Aorta (tissue), 5 donors: ENCODE measurements at regions not wholly inside any gene's neighbourhood (a gene's known extent, or its start where the extent isn't known, plus 50 kb on each side); places are given as distances from the start of the nearest gene placed in this dataset.

ENCODE experiments used
- ATAC-seq: fragments of 200-7000 bp; cut with Tn5 transposase; one replicate; pipeline ENCODE4 v1.9.1; 2022; ENCODE audit warnings: moderate library complexity; ENCODE audit not compliant: low FRiP score
- DNase-seq, 2 donors: peaks; one replicate each; pipeline ENCODE4 v3.0.0-alpha.2; 2020
- H3K27ac ChIP-seq, 2 donors: one replicate each; pipeline ENCODE4 v1.5.1; 2013; ENCODE audit warnings: low read length in 2 of 2, mild to moderate bottlenecking in 2 of 2, moderate library complexity in 2 of 2, control low read depth in 1 of 2, inconsistent platforms in 1 of 2, low read depth in 1 of 2
- H3K27me3 ChIP-seq, 2 donors: one replicate each; pipeline ENCODE4 v1.6.1; 2013; ENCODE audit warnings: control low read depth in 1 of 2, low read length in 1 of 2, mild to moderate bottlenecking in 1 of 2, moderate library complexity in 1 of 2; ENCODE audit not compliant: insufficient read depth in 2 of 2, control insufficient read depth in 1 of 2
- H3K36me3 ChIP-seq, 2 donors: one replicate each; pipeline ENCODE4 v1.6.1; 2013; ENCODE audit warnings: control low read depth in 1 of 2, low read length in 1 of 2, mild to moderate bottlenecking in 1 of 2; ENCODE audit not compliant: insufficient read depth in 2 of 2, control insufficient read depth in 1 of 2
- H3K4me1 ChIP-seq, 2 donors: one replicate each; pipeline ENCODE4 v1.6.1; 2013; ENCODE audit warnings: low read length in 2 of 2, control low read depth in 1 of 2, mild to moderate bottlenecking in 1 of 2, moderate library complexity in 1 of 2; ENCODE audit not compliant: insufficient read depth in 2 of 2, control insufficient read depth in 1 of 2
- H3K4me3 ChIP-seq, 2 donors: one replicate each; pipeline ENCODE4 v1.5.1; 2013; ENCODE audit warnings: low read length in 2 of 2, control low read depth in 1 of 2, mild to moderate bottlenecking in 1 of 2
- H3K9me3 ChIP-seq: one replicate; pipeline ENCODE4 v1.6.1; 2013; ENCODE audit warnings: mild to moderate bottlenecking, low read length; ENCODE audit not compliant: control insufficient read depth
- WGBS, 2 donors: extraction: QIAGEN DNeasy Blood & Tissue Kit; methylation state at CpG; one replicate each; pipeline ENCODE4 v1.1.7; 2013; 5-methylcytosine and 5-hydroxymethylcytosine counted together
- intact Hi-C, 2 donors: fragments of 100-400 bp; cut with DNase I; formaldehyde crosslinking; loops; one replicate each; pipeline versions ENCODE4 v1.14.2 to v1.15.0; 2022
- donor health status: healthy with polysubstance abuse.
- donor health status: Bipolar disorder and iron deficiency.
- donor health status: DM: no; HTN: no; CAD: no.
- donor health status: DM: no; HTN: no; CAD: no.
- donor health status: DM: yes; HTN: yes; CAD: no.

DNA sequence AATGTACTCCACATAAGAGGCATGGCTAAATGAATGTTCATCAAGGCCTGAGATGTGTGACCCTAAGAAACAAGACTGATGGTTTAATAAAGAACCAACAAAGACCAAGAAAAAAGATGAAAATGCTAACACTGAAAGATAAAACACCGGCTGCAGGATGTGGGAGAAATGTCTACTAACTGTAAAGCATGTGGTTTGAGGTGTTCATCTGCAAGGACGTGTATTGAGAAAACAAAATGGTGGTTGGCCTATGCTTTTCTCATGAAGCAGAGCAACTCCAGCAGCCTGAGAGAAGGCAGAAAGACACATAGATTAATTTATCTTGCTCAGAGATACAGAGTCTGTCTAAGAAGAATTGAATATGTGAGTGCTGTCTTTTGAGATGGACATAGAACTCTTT, 109.3 kb downstream of the KDR start:
- 69 to 73% methylated on average over 2 of the region's 2 CpGs for WGBS, 2 donors
- no peak overlapping the region for H3K27ac ChIP-seq
- intact Hi-C loops, result loop anchor here in 1 of 2 donors (10.0 kb wide), 1 partner anchor 109 kb away; the partner anchor contains the start of gene KDR

DNA sequence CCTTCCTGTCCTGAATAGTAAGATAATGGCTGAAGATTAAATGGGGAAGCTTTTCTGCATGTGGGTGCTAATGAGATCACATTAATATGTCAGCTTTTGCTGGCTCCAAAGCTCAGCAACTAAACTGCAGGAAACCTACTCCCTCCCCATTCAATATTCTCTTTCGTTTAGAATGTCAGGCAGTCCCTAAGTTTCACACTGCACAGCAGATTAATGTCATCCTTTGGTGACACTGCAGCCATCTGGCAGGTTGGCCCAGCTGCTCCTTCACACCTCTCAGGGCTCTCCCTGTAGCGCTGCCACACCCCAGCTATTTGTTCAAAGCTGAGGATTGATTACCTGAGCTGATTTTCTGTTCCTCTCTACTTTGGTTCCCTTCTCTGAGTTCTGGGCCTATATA, 110.5 kb downstream of the KDR start:
- DNase-seq (no peak), ATAC-seq (no peak)
- Histone ChIP-seq H3K36me3 (peaks cover 0 to 2% of the 10 kb centered on the region in 2 donors), H3K4me1 (no peaks in the 10 kb centered on the region), H3K9me3 (no peaks in the 10 kb centered on the region), H3K27ac (no peak overlapping the region), H3K4me3 (no peak overlapping the region), H3K27me3 (no peaks in the 10 kb centered on the region)
- intact Hi-C loops, result loop anchor here in 1 of 2 donors (10.0 kb wide), 1 partner anchor 110 kb away; the partner anchor contains the start of gene KDR
- 35 to 50% methylated on average over 2 of the region's 2 CpGs for WGBS, 2 donors

More for the DNA sequence above, 109.3 kb downstream of the KDR start:
- Histone ChIP-seq H3K36me3 (peaks cover 0 to 2% of the 10 kb centered on the region in 2 donors), H3K27me3 (no peaks in the 10 kb centered on the region), H3K4me3 (no peak overlapping the region), H3K4me1 (no peaks in the 10 kb centered on the region), H3K9me3 (no peaks in the 10 kb centered on the region)
- ATAC-seq (no peak), DNase-seq (no peak)

DNA sequence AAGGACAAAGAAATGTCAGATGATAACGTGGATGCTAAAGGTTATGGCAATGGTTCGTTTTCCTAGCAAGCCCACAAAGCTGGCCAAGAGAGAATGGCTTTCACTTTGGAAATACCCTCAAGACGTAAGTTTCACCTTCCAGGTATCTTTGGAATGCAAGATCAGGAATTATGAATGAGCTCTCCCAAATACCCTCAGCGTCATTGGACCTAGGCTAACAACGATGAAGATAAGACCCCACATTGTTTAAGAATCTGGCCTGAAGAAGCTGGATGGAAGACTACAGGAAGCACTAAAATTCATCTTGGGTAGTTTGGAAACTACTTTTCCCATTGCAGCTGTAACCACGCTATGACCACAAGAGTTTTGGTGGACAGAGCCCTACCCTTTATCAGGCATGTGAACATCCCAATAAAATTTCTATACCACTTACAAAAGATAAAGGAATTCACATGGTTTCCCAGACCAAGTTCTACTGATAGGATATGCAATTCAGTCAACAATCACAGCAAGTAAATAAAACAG, 111.9 kb downstream of the KDR start:
- ATAC-seq (no peak), DNase-seq (no peak)
- intact Hi-C loops, result loop anchor here in 1 of 2 donors (10.0 kb wide), 1 partner anchor 111 kb away; the partner anchor contains the start of gene KDR
- Histone ChIP-seq H3K4me3 (no peak overlapping the region), H3K27me3 (no peaks in the 10 kb centered on the region), H3K36me3 (peaks cover 0 to 2% of the 10 kb centered on the region in 2 donors), H3K4me1 (no peaks in the 10 kb centered on the region), H3K27ac (no peak overlapping the region), H3K9me3 (no peaks in the 10 kb centered on the region)
- WGBS, 2 donors, result 78 to 81% methylated on average over 6 of the region's 6 CpGs

DNA sequence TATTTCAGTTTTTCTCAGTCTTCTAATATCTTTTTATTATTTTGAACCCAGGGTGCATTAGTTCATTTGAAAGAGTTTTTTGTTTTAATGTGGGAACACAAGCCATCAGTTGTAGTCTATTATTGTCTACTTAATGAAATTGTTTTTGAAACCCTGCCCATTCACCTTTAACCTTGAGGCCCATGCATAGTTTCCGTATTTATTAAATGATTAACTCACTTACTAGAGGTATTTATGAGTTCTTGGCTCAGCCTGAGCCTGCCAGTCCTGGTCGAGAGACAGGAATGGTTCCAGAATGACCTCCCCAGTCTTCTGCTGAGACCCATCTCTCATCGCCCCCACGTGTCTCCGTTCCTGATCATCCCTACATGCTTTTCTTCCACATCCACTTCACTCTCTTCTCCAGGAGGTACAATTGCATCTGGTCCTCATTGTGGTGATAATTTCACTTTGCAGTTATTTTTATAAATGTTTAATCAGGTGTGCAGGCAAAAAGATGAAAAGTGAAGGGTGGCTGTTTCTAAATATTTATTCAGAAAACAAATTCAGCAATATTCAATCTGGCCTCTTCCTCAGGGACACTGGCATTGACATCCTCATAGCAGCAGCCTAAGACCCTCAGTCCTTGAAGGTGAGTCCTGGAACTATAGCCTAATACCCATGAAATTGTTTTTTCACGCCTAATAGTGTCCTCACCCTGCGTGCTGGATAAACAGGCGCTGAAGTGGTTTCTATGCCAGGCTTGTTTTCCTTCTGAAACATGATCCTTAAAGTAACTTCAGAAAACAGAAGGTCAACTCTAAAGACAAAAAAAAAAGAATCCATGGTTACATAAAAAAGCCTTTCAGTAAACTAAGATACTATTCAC, 112.8 kb downstream of the KDR start:
- 49 to 64% methylated on average over 8 of the region's 8 CpGs for WGBS, 2 donors
- no peaks in the 10 kb centered on the region for H3K4me1 ChIP-seq
- H3K9me3 ChIP-seq, result no peaks in the 10 kb centered on the region
- no peak overlapping the region for H3K27ac ChIP-seq
- H3K36me3 ChIP-seq, result peaks cover 0 to under 1% of the 10 kb centered on the region in 2 donors
- DNase-seq, result no peak
- no peak overlapping the region for H3K4me3 ChIP-seq
- ATAC-seq, result no peak
- no peaks in the 10 kb centered on the region for H3K27me3 ChIP-seq
- intact Hi-C loops, result loop anchor here in 1 of 2 donors (10.0 kb wide), 1 partner anchor 112 kb away; the partner anchor contains the start of gene KDR

DNA sequence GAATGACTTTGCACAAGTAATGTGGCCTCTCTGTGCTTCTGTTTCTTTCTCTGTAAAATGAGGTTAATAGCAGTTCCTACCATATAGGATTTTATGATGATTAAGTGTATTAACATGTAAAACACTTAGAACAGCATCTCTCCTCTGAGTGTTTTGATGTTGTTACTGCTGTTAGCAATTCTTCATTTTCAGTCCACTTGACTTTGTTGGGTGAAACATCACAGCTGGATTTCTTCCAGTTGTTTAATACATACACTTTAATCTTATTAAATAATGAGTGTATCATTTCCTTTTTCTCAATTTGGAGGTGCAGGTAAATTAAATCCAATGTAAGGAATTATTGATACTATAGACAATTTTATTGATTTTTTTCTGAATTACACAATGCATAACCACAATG, 113.6 kb downstream of the KDR start:
- intact Hi-C loops, result loop anchor here in 1 of 2 donors (10.0 kb wide), 1 partner anchor 113 kb away; the partner anchor contains the start of gene KDR
- H3K27ac ChIP-seq, result no peak overlapping the region
- no peaks in the 10 kb centered on the region for H3K27me3 ChIP-seq

DNA sequence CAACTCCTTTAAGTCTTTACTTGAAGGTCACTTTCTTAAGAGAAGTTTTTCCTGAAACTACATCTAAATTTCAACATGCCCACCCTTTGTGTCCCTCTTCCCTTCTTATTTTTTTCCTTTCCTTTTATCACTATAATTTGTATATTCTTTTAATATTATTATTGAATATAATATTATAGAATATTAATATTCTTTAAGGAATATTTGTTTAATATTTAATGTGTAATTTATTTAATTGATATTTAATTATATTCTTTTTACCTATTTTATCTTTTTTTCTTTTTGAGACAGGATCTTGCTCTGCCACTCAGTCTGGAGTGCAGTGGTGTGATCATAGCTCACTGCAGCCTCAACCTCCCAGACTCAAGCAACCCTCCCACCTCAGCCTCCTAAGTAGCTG, 114.8 kb downstream of the KDR start:
- Histone ChIP-seq H3K27ac (no peak overlapping the region), H3K4me1 (no peaks in the 10 kb centered on the region), H3K36me3 (no peaks in the 10 kb centered on the region), H3K27me3 (no peaks in the 10 kb centered on the region), H3K4me3 (no peak overlapping the region), H3K9me3 (no peaks in the 10 kb centered on the region)
- ATAC-seq (no peak), DNase-seq (no peak)
- intact Hi-C loops, result loop anchor here in 1 of 2 donors (10.0 kb wide), 1 partner anchor 114 kb away; the partner anchor contains the start of gene KDR

More for the DNA sequence above, 113.6 kb downstream of the KDR start:
- Histone ChIP-seq H3K36me3 (no peaks in the 10 kb centered on the region), H3K4me3 (no peak overlapping the region), H3K9me3 (no peaks in the 10 kb centered on the region), H3K4me1 (no peaks in the 10 kb centered on the region)
- ATAC-seq (no peak), DNase-seq (no peak)

DNA sequence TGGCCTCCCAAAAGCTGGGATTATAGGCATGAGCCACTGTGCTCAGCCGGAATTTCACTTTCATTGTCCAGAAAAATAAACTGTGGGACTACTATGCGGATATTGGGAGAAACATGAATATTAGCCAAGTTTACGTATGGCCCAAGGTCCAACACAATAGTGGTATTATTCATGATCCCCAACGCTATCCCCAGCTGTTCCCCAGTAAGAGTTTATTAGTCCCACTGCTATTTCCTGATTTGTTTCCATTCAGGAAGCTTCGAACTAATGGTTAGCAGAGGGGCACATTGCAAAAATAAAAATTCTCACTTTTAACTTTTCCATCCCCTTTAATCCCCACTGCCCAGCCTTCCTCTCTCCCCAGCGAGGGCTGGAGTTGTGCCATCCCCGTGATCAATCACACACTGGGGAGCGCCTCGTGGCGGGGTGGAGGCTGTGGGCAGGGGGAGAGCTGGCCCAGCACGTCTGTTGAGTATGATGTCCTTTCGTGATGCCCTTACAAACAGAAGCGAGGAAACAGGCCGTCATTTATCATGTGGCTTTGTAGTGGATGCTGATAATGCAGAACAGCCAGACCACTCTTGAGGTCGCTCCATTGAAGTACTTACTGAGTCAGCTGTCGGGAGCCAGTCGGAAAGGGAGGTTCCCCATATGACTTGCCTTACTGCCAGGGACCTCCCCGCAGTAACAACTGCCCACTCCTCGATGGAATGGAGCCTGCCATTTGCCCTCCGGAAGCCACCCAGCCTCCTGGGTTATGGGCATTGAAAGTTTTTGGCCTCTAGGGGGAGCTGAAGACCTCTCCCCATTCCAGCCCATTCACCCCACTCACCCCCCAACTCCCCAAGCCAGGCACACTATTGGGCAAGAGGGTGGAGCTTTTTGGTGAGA, 117.0 kb downstream of the KDR start:
- Histone ChIP-seq H3K27ac (no peak overlapping the region), H3K27me3 (no peaks in the 10 kb centered on the region), H3K36me3 (no peaks in the 10 kb centered on the region), H3K4me1 (no peaks in the 10 kb centered on the region), H3K4me3 (no peak overlapping the region), H3K9me3 (no peaks in the 10 kb centered on the region)
- intact Hi-C loops, result no loop called here
- WGBS, 2 donors, result 47 to 54% methylated on average over 20 of the region's 20 CpGs
- DNase-seq, result no peak
- ATAC-seq, result no peak

DNA sequence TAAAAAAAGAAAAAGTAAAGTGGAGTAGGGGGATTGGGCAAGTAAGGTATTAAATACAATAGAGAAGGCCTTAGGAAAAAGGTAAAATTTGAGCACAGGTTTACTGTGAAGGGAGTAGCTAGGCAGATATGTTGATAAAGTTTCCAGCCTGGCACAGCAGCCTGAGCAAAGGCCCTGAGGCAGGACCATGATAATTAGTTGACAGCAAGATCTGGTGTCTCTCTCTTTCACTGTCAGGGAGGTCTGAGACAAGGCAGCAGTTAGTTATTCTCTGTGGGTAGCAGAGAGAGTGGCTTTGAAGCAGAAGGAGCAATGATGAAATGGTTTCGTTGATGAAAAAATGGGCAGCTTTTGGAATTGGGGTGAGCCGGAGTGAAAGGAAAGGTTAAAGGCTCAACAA, 119.5 kb downstream of the KDR start:
- ATAC-seq (no peak), DNase-seq (no peak)
- Histone ChIP-seq H3K27me3 (no peaks in the 10 kb centered on the region), H3K4me1 (no peaks in the 10 kb centered on the region), H3K27ac (no peak overlapping the region), H3K9me3 (no peaks in the 10 kb centered on the region), H3K4me3 (no peak overlapping the region), H3K36me3 (no peaks in the 10 kb centered on the region)
- WGBS, 2 donors, result 92 to 94% methylated on average over 2 of the region's 2 CpGs
- intact Hi-C loops, result no loop called here
